HG02981 (cell line): ENCODE measurements at regions not wholly inside any gene's neighbourhood (a gene's known extent, or its start where the extent isn't known, plus 50 kb on each side); places are given as distances from the start of the nearest gene placed in this dataset.

Experiments
- ATAC-seq: cut with Tn5 transposase; IDR thresholded peaks from one replicate; pipeline ENCODE4 v1.9.1; 2021; ENCODE audit warnings: mild to moderate bottlenecking, moderate library complexity; ENCODE audit not compliant: unreplicated experiment

DNA sequence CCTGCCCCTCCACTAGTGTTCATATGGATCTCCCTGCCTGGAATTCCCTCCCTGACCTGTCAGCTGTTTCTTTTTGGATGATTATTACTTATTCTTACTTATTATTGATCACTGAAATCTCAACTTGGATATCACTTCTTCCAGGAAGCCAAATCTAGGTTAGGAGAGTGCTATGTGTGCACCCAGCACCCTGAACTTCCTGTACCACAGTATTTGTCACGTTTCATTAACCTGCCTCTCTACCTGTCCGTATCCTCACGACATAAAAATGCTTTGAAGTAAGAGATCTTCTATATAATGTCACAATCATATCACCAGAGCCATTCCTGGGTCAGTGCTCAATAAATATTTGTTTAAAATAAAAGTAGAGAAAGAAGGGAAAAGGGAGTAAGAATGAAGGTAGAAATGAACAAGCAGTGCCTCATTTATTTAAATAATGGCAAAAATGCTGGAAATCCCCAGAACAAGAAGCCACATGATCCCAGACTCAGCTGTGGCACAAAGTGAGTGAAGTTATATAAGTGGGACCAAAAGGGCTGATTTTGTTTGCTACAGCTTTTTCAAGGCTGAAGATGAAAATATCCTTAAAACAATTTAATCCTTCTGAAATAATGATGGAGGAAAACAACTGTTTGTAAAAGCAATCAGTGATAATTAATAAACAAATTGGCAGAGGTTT lies 88.0 kb upstream of the MANEA start:
- no peak for ATAC-seq

- no peak for ATAC-seq
Observed at GRCh38 chr6:95496769-95497426, 80.4 kb upstream of the MANEA start.

DNA sequence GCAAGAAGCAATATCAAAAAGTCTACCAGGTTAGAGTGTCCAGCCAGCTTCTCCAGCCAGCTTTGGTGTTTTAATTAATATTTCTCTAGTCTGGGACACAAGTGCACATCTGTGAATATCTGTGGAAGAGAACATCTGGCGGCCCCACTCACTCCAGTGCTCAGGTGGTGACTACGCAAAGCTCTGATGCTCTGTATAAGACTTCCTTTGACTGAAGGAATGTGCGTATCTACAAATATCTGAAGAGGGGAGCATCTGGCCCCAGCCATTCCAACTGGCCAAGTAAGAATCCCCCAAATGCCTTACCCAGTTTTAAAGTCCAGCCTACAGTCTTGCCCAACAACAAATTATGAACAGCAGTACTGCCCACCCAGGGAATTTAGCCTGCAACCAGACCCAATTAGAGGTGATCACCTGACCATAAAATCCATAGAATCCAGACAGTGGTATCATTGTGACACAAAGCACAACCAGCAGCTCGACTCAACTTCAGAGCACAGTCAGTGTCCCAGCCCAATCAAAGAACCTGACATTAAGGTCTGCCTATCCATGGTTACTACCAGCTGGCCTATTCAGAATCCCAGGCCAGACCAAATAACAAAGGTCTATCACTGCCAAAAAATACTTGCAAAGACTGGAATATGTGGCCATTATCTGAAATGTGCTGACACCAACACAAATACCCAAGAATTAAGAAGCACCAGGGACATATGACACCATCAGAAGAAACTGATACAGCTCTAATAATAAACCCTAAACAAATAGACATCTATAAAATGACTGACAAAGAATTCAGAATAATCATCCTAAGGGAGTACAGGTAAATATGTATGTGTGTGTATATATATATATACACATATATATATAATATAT lies 76.1 kb upstream of the MANEA start:
- no peak for ATAC-seq

- ATAC-seq: no peak
Observed at GRCh38 chr6:95503568-95503967, 73.8 kb upstream of the MANEA start.

- no peak for ATAC-seq
Observed at GRCh38 chr6:95511404-95511803, 65.9 kb upstream of the MANEA start.

- ATAC-seq: no peak
Observed at GRCh38 chr6:95515975-95516374, 61.4 kb upstream of the MANEA start.

- ATAC-seq: no peak
Observed at GRCh38 chr6:95517004-95517403, 60.3 kb upstream of the MANEA start.

DNA sequence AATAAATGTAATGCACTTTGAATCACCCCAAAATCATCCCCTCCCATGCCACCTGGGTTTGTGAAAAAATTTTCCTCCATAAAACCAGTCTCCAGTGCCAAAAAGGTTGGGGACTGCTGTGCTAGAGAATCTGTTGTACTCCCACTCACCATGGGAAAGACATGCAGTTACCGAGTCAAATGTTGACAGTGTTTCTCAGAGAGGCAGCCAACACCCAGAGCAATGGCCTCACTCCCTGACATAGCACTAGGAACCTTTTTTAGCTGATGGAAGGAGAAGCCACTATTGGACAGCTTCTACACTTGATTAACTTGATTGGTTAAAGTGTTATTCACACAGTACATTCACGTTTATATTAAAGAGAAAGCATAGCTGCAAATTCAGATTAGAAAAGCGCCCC lies 59.8 kb upstream of the MANEA start:
- no peak for ATAC-seq

GRCh38 chr6:95518630-95519227 lies 58.6 kb upstream of the MANEA start:
- no peak for ATAC-seq

DNA sequence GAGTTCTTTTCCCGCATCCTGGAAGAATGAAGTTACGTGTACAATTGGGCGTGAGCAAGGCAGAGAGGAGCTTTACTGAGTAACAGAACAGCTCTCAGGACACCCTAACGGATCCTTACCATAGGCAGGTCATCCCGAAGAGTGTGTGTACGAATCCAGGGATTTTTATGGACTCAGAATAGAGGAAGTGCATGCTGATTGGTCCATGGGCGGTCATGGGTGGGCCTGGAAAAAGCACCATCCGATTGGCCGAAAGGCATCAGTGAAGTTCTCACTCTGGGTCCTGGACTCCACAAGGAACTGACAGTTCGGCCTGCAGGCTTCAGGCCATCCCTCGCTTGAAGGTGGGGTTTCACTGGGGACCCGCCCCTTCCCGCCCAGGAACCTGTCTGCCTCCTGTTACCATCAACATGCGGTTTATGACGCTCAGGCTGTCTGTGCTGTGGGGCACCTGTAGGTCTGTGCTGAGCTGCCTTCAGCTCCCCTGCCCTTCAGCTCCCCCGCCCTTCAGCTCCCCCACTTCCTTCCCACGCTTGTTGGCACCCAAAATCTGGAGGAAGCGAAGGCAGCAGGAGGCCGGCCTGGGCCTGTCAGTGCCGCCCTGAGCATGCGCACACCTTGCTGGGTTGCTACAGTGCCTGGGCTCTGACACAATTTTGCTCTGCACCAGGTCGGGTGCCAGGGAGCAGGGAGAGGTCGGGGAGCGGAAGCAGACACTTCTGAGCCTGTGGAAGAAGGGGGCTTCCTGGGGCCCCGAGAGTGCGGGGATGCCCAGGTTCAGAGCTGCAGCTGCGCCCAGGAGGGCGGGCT lies 57.9 kb upstream of the MANEA start:
- ATAC-seq: no peak

- no peak for ATAC-seq
Observed at GRCh38 chr6:95521181-95521580, 56.2 kb upstream of the MANEA start.
